ENCODE measurements at regions not wholly inside any gene's neighbourhood (a gene's known extent, or its start where the extent isn't known, plus 50 kb on each side); places are given as distances from the start of the nearest gene placed in this dataset.

- DNase-seq: no peak
- TF ChIP-seq CTCF (IDR thresholded peaks at IDR 0.05): no peak
- no peak overlapping the region for H3K27ac ChIP-seq
Measured at GRCh38 chr13:50706505-50706904, 137.0 kb downstream of the DLEU7 start.

GRCh38 chr13:50707628-50708027 lies 135.9 kb downstream of the DLEU7 start:
- no peak for TF ChIP-seq CTCF (IDR thresholded peaks at IDR 0.05)
- H3K36me3 ChIP-seq: no peaks in the 10 kb centered on the region
- H3K27ac ChIP-seq: no peak overlapping the region
- no peak for DNase-seq
- intact Hi-C loops (cut with DNase I): no loop called here
- no peak for ATAC-seq
- no peaks in the 10 kb centered on the region for H3K27me3 ChIP-seq
- peaks cover 7 to 23% of the 10 kb centered on the region in 2 donors for H3K4me1 ChIP-seq
- no peak overlapping the region for H3K4me3 ChIP-seq
- no peaks in the 10 kb centered on the region for H3K9me3 ChIP-seq

More at GRCh38 chr13:50706505-50706904, 137.0 kb downstream of the DLEU7 start:
- H3K9me3 ChIP-seq: no peaks in the 10 kb centered on the region
- no peaks in the 10 kb centered on the region for H3K27me3 ChIP-seq
- no peaks in the 10 kb centered on the region for H3K36me3 ChIP-seq
- ATAC-seq: no peak
- H3K4me1 ChIP-seq: peaks cover 0 to 14% of the 10 kb centered on the region in 2 donors
- H3K4me3 ChIP-seq: no peak overlapping the region
- intact Hi-C loops (cut with DNase I): no loop called here

- intact Hi-C loops (cut with DNase I): no loop called here
- ATAC-seq (no peak), DNase-seq (peak in 1 of 4 donors; percentile 13)
- Histone ChIP-seq H3K9me3 (no peaks in the 10 kb centered on the region), H3K4me1 (peaks cover 7 to 31% of the 10 kb centered on the region in 2 donors), H3K27me3 (no peaks in the 10 kb centered on the region), H3K36me3 (no peaks in the 10 kb centered on the region), H3K27ac (no peak overlapping the region), H3K4me3 (no peak overlapping the region)
- no peak for TF ChIP-seq CTCF (IDR thresholded peaks at IDR 0.05)
Measured at GRCh38 chr13:50708461-50708860, 135.0 kb downstream of the DLEU7 start.

- Histone ChIP-seq H3K27ac (no peak overlapping the region), H3K27me3 (no peaks in the 10 kb centered on the region), H3K4me1 (peaks cover 7 to 37% of the 10 kb centered on the region in 2 donors), H3K36me3 (no peaks in the 10 kb centered on the region), H3K9me3 (no peaks in the 10 kb centered on the region), H3K4me3 (no peak overlapping the region)
- no peak for DNase-seq
- no peak for TF ChIP-seq CTCF (IDR thresholded peaks at IDR 0.05)
- no peak for ATAC-seq
- intact Hi-C loops (cut with DNase I): no loop called here
Measured at GRCh38 chr13:50709058-50709457, 134.4 kb downstream of the DLEU7 start.

- Histone ChIP-seq H3K27me3 (no peaks in the 10 kb centered on the region), H3K4me1 (peaks cover 7 to 54% of the 10 kb centered on the region in 2 donors), H3K4me3 (no peak overlapping the region), H3K27ac (peak overlapping the region in 1 of 2 donors; percentile 27), H3K36me3 (no peaks in the 10 kb centered on the region), H3K9me3 (no peaks in the 10 kb centered on the region)
- ATAC-seq (no peak), DNase-seq (no peak)
- intact Hi-C loops (cut with DNase I): no loop called here
- no peak for TF ChIP-seq CTCF (IDR thresholded peaks at IDR 0.05)
Measured at GRCh38 chr13:50711131-50711815, 132.2 kb downstream of the DLEU7 start.

Data from left lung (tissue), 4 donors.